ENCODE measurements at regions not wholly inside any gene's neighbourhood (a gene's known extent, or its start where the extent isn't known, plus 50 kb on each side); places are given as distances from the start of the nearest gene placed in this dataset.

DNA sequence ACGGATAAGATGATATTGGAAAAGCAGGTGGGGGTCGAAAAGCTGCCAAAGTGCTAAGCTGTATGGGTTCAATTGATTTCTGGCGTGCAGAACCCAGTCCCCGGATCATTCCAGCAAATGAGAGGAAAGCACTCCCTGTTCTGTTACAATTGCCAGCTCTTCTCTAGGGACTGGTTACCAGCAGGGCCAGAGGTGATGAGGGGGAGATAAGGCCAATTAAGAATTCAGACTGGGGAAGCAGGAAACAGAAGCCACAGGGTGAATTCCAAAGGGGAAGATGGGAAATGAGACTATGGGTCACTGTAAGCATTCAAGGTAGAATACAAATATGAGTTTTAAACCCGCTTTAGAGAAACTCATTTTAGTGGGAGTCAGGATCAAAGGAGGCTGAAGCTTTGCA, 349.4 kb upstream of the MAP3K7 start:
- H3K27me3 ChIP-seq (ENCODE audit: control insufficient read depth in 1 of 2, insufficient read depth in 2 of 2, low read length in 2 of 2): peaks cover 0 to 3% of the 10 kb centered on the region in 2 donors
- H3K9me3 ChIP-seq (ENCODE audit: control insufficient read depth in 1 of 2, low read length in 2 of 2): no peaks in the 10 kb centered on the region
- H3K4me1 ChIP-seq (ENCODE audit: control insufficient read depth in 1 of 2, insufficient read depth in 2 of 2, low read length in 2 of 2): no peaks in the 10 kb centered on the region
- H3K4me3 ChIP-seq (ENCODE audit: low read depth in 1 of 2, low read length in 2 of 2): no peak overlapping the region
- no peak overlapping the region for H3K9ac ChIP-seq (ENCODE audit: low read depth in 1 of 2, low read length in 2 of 2)
- no peak overlapping the region for H3K27ac ChIP-seq (ENCODE audit: low read depth, low read length)
- H3K36me3 ChIP-seq (ENCODE audit: control insufficient read depth in 1 of 2, insufficient read depth in 2 of 2, low read length in 2 of 2): no peaks in the 10 kb centered on the region

DNA sequence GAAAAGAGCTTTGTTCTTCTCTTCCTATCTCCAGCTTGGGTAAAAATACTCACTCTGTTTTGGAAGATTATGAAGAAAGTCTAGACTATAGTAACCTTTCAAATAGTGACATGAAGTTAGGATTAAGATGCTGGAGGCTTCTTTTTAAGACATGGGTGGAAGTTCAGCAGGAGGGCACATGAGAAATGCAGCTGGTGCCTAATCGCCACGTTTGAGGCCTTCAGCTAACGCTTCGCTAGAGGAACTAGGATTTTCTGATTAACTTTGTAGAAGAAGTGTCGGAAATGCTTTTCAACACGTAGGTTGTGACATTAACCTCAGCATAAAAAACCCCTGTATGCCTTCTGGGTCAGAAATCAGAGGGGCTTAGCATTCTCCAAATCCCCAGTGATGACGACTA, 348.1 kb upstream of the MAP3K7 start:
- Histone ChIP-seq H3K4me3 (ENCODE audit: low read depth in 1 of 2, low read length in 2 of 2) (no peak overlapping the region), H3K27ac (ENCODE audit: low read depth, low read length) (no peak overlapping the region), H3K9me3 (ENCODE audit: control insufficient read depth in 1 of 2, low read length in 2 of 2) (no peaks in the 10 kb centered on the region), H3K9ac (ENCODE audit: low read depth in 1 of 2, low read length in 2 of 2) (no peak overlapping the region), H3K36me3 (ENCODE audit: control insufficient read depth in 1 of 2, insufficient read depth in 2 of 2, low read length in 2 of 2) (no peaks in the 10 kb centered on the region), H3K4me1 (ENCODE audit: control insufficient read depth in 1 of 2, insufficient read depth in 2 of 2, low read length in 2 of 2) (no peaks in the 10 kb centered on the region), H3K27me3 (ENCODE audit: control insufficient read depth in 1 of 2, insufficient read depth in 2 of 2, low read length in 2 of 2) (peaks cover 0 to 3% of the 10 kb centered on the region in 2 donors)

DNA sequence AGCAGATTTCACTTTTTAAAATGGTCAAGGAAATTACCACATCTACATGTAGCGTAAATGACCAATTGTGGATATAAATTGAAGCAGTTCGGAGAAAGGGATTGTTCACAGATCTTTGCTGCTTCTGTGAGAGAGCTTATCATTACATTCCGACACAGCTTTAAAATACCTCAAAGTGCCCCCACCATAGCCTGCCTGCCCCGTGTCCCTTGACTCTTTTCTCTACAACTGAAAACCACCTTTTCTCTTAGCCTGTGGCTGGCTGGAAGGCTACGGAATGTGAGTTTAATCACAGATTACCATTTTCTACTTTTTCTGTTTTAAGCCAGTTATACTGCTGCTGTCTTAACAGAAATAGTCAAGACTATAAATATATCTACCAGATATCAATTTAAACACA, 347.2 kb upstream of the MAP3K7 start:
- Histone ChIP-seq H3K27me3 (ENCODE audit: control insufficient read depth in 1 of 2, insufficient read depth in 2 of 2, low read length in 2 of 2) (peaks cover 0 to 3% of the 10 kb centered on the region in 2 donors), H3K9ac (ENCODE audit: low read depth in 1 of 2, low read length in 2 of 2) (no peak overlapping the region), H3K4me3 (ENCODE audit: low read depth in 1 of 2, low read length in 2 of 2) (no peak overlapping the region), H3K36me3 (ENCODE audit: control insufficient read depth in 1 of 2, insufficient read depth in 2 of 2, low read length in 2 of 2) (no peaks in the 10 kb centered on the region), H3K27ac (ENCODE audit: low read depth, low read length) (no peak overlapping the region), H3K9me3 (ENCODE audit: control insufficient read depth in 1 of 2, low read length in 2 of 2) (no peaks in the 10 kb centered on the region), H3K4me1 (ENCODE audit: control insufficient read depth in 1 of 2, insufficient read depth in 2 of 2, low read length in 2 of 2) (no peaks in the 10 kb centered on the region)

GRCh38 chr6:90932351-90932750, 345.5 kb upstream of the MAP3K7 start:
- Histone ChIP-seq H3K9me3 (ENCODE audit: control insufficient read depth in 1 of 2, low read length in 2 of 2) (no peaks in the 10 kb centered on the region), H3K4me1 (ENCODE audit: control insufficient read depth in 1 of 2, insufficient read depth in 2 of 2, low read length in 2 of 2) (no peaks in the 10 kb centered on the region), H3K27me3 (ENCODE audit: control insufficient read depth in 1 of 2, insufficient read depth in 2 of 2, low read length in 2 of 2) (peaks cover 0 to 3% of the 10 kb centered on the region in 2 donors), H3K27ac (ENCODE audit: low read depth, low read length) (no peak overlapping the region), H3K4me3 (ENCODE audit: low read depth in 1 of 2, low read length in 2 of 2) (no peak overlapping the region), H3K36me3 (ENCODE audit: control insufficient read depth in 1 of 2, insufficient read depth in 2 of 2, low read length in 2 of 2) (no peaks in the 10 kb centered on the region), H3K9ac (ENCODE audit: low read depth in 1 of 2, low read length in 2 of 2) (no peak overlapping the region)

GRCh38 chr6:90928051-90928450, 341.2 kb upstream of the MAP3K7 start:
- H3K27ac ChIP-seq (ENCODE audit: low read depth, low read length): no peak overlapping the region
- peaks cover 0 to 3% of the 10 kb centered on the region in 2 donors for H3K27me3 ChIP-seq (ENCODE audit: control insufficient read depth in 1 of 2, insufficient read depth in 2 of 2, low read length in 2 of 2)
- H3K4me1 ChIP-seq (ENCODE audit: control insufficient read depth in 1 of 2, insufficient read depth in 2 of 2, low read length in 2 of 2): peaks cover 0 to 7% of the 10 kb centered on the region in 2 donors
- H3K36me3 ChIP-seq (ENCODE audit: control insufficient read depth in 1 of 2, insufficient read depth in 2 of 2, low read length in 2 of 2): no peaks in the 10 kb centered on the region
- H3K9ac ChIP-seq (ENCODE audit: low read depth in 1 of 2, low read length in 2 of 2): no peak overlapping the region
- no peak overlapping the region for H3K4me3 ChIP-seq (ENCODE audit: low read depth in 1 of 2, low read length in 2 of 2)
- no peaks in the 10 kb centered on the region for H3K9me3 ChIP-seq (ENCODE audit: control insufficient read depth in 1 of 2, low read length in 2 of 2)

DNA sequence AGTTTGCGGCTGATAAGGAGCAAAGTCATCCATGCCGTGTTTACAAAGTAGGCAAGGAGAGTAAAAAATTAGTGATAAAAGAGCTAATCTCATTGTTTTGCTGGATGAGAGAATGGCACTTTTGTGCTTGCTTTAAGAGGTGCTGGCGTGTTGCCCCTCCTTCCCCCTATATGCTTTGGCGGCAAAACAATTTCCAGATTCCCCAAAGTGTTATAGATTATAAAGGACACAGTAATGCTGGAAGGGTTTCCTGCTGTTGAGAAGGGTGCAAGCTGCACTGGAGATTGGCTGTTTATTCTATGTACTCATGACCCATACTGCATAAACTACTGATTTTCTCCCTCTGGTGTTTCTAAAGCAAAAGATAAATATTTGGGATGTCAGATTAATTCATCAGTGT, 338.9 kb upstream of the MAP3K7 start:
- no peaks in the 10 kb centered on the region for H3K9me3 ChIP-seq (ENCODE audit: control insufficient read depth in 1 of 2, low read length in 2 of 2)

GRCh38 chr6:90922325-90922724, 335.5 kb upstream of the MAP3K7 start:
- no peaks in the 10 kb centered on the region for H3K36me3 ChIP-seq (ENCODE audit: control insufficient read depth in 1 of 2, insufficient read depth in 2 of 2, low read length in 2 of 2)
- H3K4me3 ChIP-seq (ENCODE audit: low read depth in 1 of 2, low read length in 2 of 2): no peak overlapping the region
- no peaks in the 10 kb centered on the region for H3K27me3 ChIP-seq (ENCODE audit: control insufficient read depth in 1 of 2, insufficient read depth in 2 of 2, low read length in 2 of 2)
- peaks cover 0 to 7% of the 10 kb centered on the region in 2 donors for H3K4me1 ChIP-seq (ENCODE audit: control insufficient read depth in 1 of 2, insufficient read depth in 2 of 2, low read length in 2 of 2)
- no peak overlapping the region for H3K9ac ChIP-seq (ENCODE audit: low read depth in 1 of 2, low read length in 2 of 2)
- H3K27ac ChIP-seq (ENCODE audit: low read depth, low read length): no peak overlapping the region
- H3K9me3 ChIP-seq (ENCODE audit: control insufficient read depth in 1 of 2, low read length in 2 of 2): no peaks in the 10 kb centered on the region

More for the DNA sequence above, 338.9 kb upstream of the MAP3K7 start:
- Histone ChIP-seq H3K27me3 (ENCODE audit: control insufficient read depth in 1 of 2, insufficient read depth in 2 of 2, low read length in 2 of 2) (no peaks in the 10 kb centered on the region), H3K36me3 (ENCODE audit: control insufficient read depth in 1 of 2, insufficient read depth in 2 of 2, low read length in 2 of 2) (no peaks in the 10 kb centered on the region), H3K4me1 (ENCODE audit: control insufficient read depth in 1 of 2, insufficient read depth in 2 of 2, low read length in 2 of 2) (peaks cover 0 to 7% of the 10 kb centered on the region in 2 donors), H3K27ac (ENCODE audit: low read depth, low read length) (no peak overlapping the region), H3K9ac (ENCODE audit: low read depth in 1 of 2, low read length in 2 of 2) (no peak overlapping the region), H3K4me3 (ENCODE audit: low read depth in 1 of 2, low read length in 2 of 2) (no peak overlapping the region)

DNA sequence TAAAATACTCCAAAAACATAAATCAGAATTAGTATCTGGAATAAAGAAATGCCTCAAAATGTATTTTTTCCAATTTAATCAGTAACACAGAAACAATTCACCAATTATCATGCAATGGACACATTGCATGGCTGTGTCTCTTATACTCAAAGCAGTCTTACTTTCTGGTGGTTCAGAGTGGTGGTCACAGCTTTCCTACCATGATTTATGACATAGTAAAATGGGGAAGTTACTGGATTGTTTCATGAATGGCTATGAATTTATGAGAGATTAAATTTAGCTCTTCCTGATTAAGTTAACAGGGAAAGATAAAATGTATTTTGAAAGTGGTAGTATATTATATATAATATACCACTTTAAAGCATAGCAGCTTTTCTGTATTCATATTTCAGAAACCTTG, 331.5 kb upstream of the MAP3K7 start:
- no peak overlapping the region for H3K9ac ChIP-seq (ENCODE audit: low read depth in 1 of 2, low read length in 2 of 2)
- H3K4me1 ChIP-seq (ENCODE audit: control insufficient read depth in 1 of 2, insufficient read depth in 2 of 2, low read length in 2 of 2): no peaks in the 10 kb centered on the region
- no peaks in the 10 kb centered on the region for H3K27me3 ChIP-seq (ENCODE audit: control insufficient read depth in 1 of 2, insufficient read depth in 2 of 2, low read length in 2 of 2)
- H3K9me3 ChIP-seq (ENCODE audit: control insufficient read depth in 1 of 2, low read length in 2 of 2): peaks cover 0 to 8% of the 10 kb centered on the region in 2 donors
- no peak overlapping the region for H3K4me3 ChIP-seq (ENCODE audit: low read depth in 1 of 2, low read length in 2 of 2)
- no peaks in the 10 kb centered on the region for H3K36me3 ChIP-seq (ENCODE audit: control insufficient read depth in 1 of 2, insufficient read depth in 2 of 2, low read length in 2 of 2)
- H3K27ac ChIP-seq (ENCODE audit: low read depth, low read length): no peak overlapping the region

GRCh38 chr6:90917376-90917775, 330.5 kb upstream of the MAP3K7 start:
- Histone ChIP-seq H3K9me3 (ENCODE audit: control insufficient read depth in 1 of 2, low read length in 2 of 2) (peaks cover 0 to 8% of the 10 kb centered on the region in 2 donors), H3K4me1 (ENCODE audit: control insufficient read depth in 1 of 2, insufficient read depth in 2 of 2, low read length in 2 of 2) (no peaks in the 10 kb centered on the region), H3K4me3 (ENCODE audit: low read depth in 1 of 2, low read length in 2 of 2) (no peak overlapping the region), H3K27ac (ENCODE audit: low read depth, low read length) (no peak overlapping the region), H3K36me3 (ENCODE audit: control insufficient read depth in 1 of 2, insufficient read depth in 2 of 2, low read length in 2 of 2) (no peaks in the 10 kb centered on the region), H3K27me3 (ENCODE audit: control insufficient read depth in 1 of 2, insufficient read depth in 2 of 2, low read length in 2 of 2) (no peaks in the 10 kb centered on the region), H3K9ac (ENCODE audit: low read depth in 1 of 2, low read length in 2 of 2) (no peak overlapping the region)

- Histone ChIP-seq H3K4me1 (ENCODE audit: control insufficient read depth in 1 of 2, insufficient read depth in 2 of 2, low read length in 2 of 2) (no peaks in the 10 kb centered on the region), H3K9me3 (ENCODE audit: control insufficient read depth in 1 of 2, low read length in 2 of 2) (peaks cover 0 to 8% of the 10 kb centered on the region in 2 donors), H3K36me3 (ENCODE audit: control insufficient read depth in 1 of 2, insufficient read depth in 2 of 2, low read length in 2 of 2) (no peaks in the 10 kb centered on the region)
These were observed 330.1 kb upstream of the MAP3K7 start for GRCh38 chr6:90916968-90917367.

More at GRCh38 chr6:90916968-90917367, 330.1 kb upstream of the MAP3K7 start:
- Histone ChIP-seq H3K9ac (ENCODE audit: low read depth in 1 of 2, low read length in 2 of 2) (no peak overlapping the region), H3K27me3 (ENCODE audit: control insufficient read depth in 1 of 2, insufficient read depth in 2 of 2, low read length in 2 of 2) (no peaks in the 10 kb centered on the region), H3K4me3 (ENCODE audit: low read depth in 1 of 2, low read length in 2 of 2) (no peak overlapping the region), H3K27ac (ENCODE audit: low read depth, low read length) (no peak overlapping the region)
